Astrocyte (in vitro differentiated cells and primary cell): ENCODE measurements at regions not wholly inside any gene's neighbourhood (a gene's known extent, or its start where the extent isn't known, plus 50 kb on each side); places are given as distances from the start of the nearest gene placed in this dataset.

Source experiments
- DNase-seq: peaks from one replicate; pipeline ENCODE4 v3.0.0-alpha.2; 2010; ENCODE audit warnings: low read depth
- FAIRE-seq: peaks from 2 replicates; lab custom pipeline; 2011; peaks lifted over from hg19 to GRCh38; lab: Jason Lieb, UNC
- H2AFZ ChIP-seq: 2 replicates; pipeline ENCODE4 v1.6.0; 2012; ENCODE audit warnings: low read depth, low read length, inconsistent platforms
- H3K27ac ChIP-seq: 2 replicates; pipeline ENCODE4 v1.5.1; 2011; ENCODE audit warnings: low read depth, low read length, inconsistent platforms
- H3K27me3 ChIP-seq: 2 replicates; pipeline ENCODE4 v1.6.0; 2011; ENCODE audit warnings: low read length, inconsistent platforms; ENCODE audit not compliant: insufficient read depth
- H3K36me3 ChIP-seq: 2 replicates; pipeline ENCODE4 v1.5.1; 2011; ENCODE audit warnings: low read length, inconsistent platforms; ENCODE audit not compliant: insufficient read depth
- H3K4me1 ChIP-seq: 2 replicates; pipeline ENCODE4 v1.5.1; 2011; ENCODE audit warnings: low read length, inconsistent platforms; ENCODE audit not compliant: insufficient read depth
- H3K4me2 ChIP-seq: 2 replicates; pipeline ENCODE4 v1.6.0; 2012; ENCODE audit warnings: low read length, inconsistent platforms
- H3K4me3 ChIP-seq: 2 replicates; pipeline ENCODE4 v1.5.1; 2011; ENCODE audit warnings: low read depth, mild to moderate bottlenecking, low read length, inconsistent platforms; ENCODE audit not compliant: insufficient read depth
- H3K79me2 ChIP-seq: 2 replicates; pipeline ENCODE4 v1.6.0; 2012; ENCODE audit warnings: mild to moderate bottlenecking, low read length, inconsistent platforms; ENCODE audit not compliant: insufficient read depth
- H3K9ac ChIP-seq: 2 replicates; pipeline ENCODE4 v1.6.0; 2012; ENCODE audit warnings: mild to moderate bottlenecking, low read length, inconsistent platforms
- H3K9me3 ChIP-seq: 2 replicates; pipeline ENCODE4 v1.5.1; 2012; ENCODE audit warnings: low read depth, mild to moderate bottlenecking, low read length, inconsistent platforms; ENCODE audit not compliant: insufficient read depth
- H4K20me1 ChIP-seq: 2 replicates; pipeline ENCODE4 v1.6.0; 2012; ENCODE audit warnings: low read length, inconsistent platforms; ENCODE audit not compliant: insufficient read depth
- H3K27ac Mint-ChIP-seq: one replicate; pipeline ENCODE4 v1.8.0; 2021; ENCODE audit warnings: mild to moderate bottlenecking, mixed read lengths; ENCODE audit not compliant: unreplicated experiment
- H3K27me3 Mint-ChIP-seq: one replicate; pipeline ENCODE4 v1.8.0; 2021; ENCODE audit warnings: low read depth, mixed read lengths; ENCODE audit not compliant: unreplicated experiment
- H3K36me3 Mint-ChIP-seq: one replicate; pipeline ENCODE4 v1.8.0; 2021; ENCODE audit warnings: low read depth, mixed read lengths; ENCODE audit not compliant: unreplicated experiment
- H3K4me1 Mint-ChIP-seq: one replicate; pipeline ENCODE4 v1.8.0; 2021; ENCODE audit warnings: low read depth, mixed read lengths; ENCODE audit not compliant: unreplicated experiment
- H3K4me3 Mint-ChIP-seq: one replicate; pipeline ENCODE4 v1.8.0; 2021; ENCODE audit warnings: mild to moderate bottlenecking, moderate library complexity, mixed read lengths; ENCODE audit not compliant: unreplicated experiment
- H3K9me3 Mint-ChIP-seq: one replicate; pipeline ENCODE4 v1.8.0; 2021; ENCODE audit warnings: mild to moderate bottlenecking, mixed read lengths; ENCODE audit not compliant: unreplicated experiment
- EZH2 ChIP-seq: IDR thresholded peaks from 2 replicates; pipeline ENCODE4 v1.6.1; 2012; ENCODE audit warnings: mild to moderate bottlenecking, low read length, inconsistent platforms; ENCODE audit not compliant: insufficient read depth
- TF ChIP-seq, protein P1 (sequence below): IDR thresholded peaks from 2 replicates; pipeline ENCODE4 v1.5.1; 2011; ENCODE audit warnings: low read depth, mild to moderate bottlenecking, inconsistent platforms, low read length, moderate library complexity; ENCODE audit not compliant: insufficient read depth

DNA sequence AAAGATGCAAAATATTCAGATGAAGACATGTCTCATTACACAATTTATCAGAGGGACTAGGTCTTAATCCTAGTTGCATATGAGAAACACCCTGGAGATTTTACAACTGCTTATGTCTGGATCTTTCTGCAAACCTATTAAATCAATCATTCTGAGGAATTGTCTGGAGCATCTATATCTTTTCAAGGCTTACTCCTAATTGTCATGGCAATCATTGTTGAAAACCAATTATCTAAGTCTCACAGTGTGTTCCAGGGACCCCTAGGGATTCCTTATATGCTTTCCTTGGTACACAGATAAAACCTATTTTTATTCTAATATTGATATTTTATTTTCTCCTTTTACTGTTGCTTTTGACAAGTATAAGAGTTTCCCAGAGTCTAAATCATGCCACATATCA is 696.9 kb upstream of the EYS start:
- no peak for FAIRE-seq
- H3K9me3 Mint-ChIP-seq: no peaks in the 10 kb centered on the region
- no peaks in the 10 kb centered on the region for H3K4me1 Mint-ChIP-seq
- H3K36me3 Mint-ChIP-seq: no peaks in the 10 kb centered on the region
- H3K27ac Mint-ChIP-seq: no peak overlapping the region
- Histone ChIP-seq H3K27me3 (no peaks in the 10 kb centered on the region), H3K9me3 (no peaks in the 10 kb centered on the region), H2AFZ (no peak overlapping the region), H3K27ac (no peak overlapping the region), H4K20me1 (no peaks in the 10 kb centered on the region), H3K9ac (no peak overlapping the region), H3K4me1 (no peaks in the 10 kb centered on the region), H3K4me2 (no peak overlapping the region), H3K36me3 (no peaks in the 10 kb centered on the region), H3K79me2 (no peaks in the 10 kb centered on the region), H3K4me3 (no peak overlapping the region)
- H3K4me3 Mint-ChIP-seq: no peak overlapping the region
- no peak for DNase-seq
- TF ChIP-seq, protein P1, sequence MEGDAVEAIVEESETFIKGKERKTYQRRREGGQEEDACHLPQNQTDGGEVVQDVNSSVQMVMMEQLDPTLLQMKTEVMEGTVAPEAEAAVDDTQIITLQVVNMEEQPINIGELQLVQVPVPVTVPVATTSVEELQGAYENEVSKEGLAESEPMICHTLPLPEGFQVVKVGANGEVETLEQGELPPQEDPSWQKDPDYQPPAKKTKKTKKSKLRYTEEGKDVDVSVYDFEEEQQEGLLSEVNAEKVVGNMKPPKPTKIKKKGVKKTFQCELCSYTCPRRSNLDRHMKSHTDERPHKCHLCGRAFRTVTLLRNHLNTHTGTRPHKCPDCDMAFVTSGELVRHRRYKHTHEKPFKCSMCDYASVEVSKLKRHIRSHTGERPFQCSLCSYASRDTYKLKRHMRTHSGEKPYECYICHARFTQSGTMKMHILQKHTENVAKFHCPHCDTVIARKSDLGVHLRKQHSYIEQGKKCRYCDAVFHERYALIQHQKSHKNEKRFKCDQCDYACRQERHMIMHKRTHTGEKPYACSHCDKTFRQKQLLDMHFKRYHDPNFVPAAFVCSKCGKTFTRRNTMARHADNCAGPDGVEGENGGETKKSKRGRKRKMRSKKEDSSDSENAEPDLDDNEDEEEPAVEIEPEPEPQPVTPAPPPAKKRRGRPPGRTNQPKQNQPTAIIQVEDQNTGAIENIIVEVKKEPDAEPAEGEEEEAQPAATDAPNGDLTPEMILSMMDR: no peak
- no peak for TF ChIP-seq EZH2
- H3K27me3 Mint-ChIP-seq: no peaks in the 10 kb centered on the region

DNA sequence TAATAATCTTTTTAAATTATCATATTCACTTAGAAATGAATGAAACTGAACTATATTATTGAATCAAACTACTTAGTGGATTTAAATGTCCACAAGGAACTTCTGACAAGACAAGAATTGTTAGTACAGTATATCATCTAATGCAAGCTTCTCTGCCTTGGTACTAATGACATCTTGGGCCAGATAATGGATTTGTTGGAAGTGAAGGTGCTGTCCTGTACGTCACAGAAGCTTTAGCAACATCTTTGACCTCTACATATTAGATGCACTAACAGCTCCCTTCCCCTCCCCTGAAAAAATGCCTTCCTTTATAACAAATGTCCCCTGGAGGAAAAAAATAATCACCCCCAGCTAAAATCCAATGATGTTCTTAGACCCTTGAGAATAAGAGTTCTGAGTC is 695.8 kb upstream of the EYS start:
- no peaks in the 10 kb centered on the region for H3K9me3 Mint-ChIP-seq
- Histone ChIP-seq H3K4me2 (no peak overlapping the region), H3K36me3 (no peaks in the 10 kb centered on the region), H3K79me2 (no peaks in the 10 kb centered on the region), H2AFZ (no peak overlapping the region), H3K27me3 (no peaks in the 10 kb centered on the region), H3K4me3 (no peak overlapping the region), H3K27ac (no peak overlapping the region), H3K9ac (no peak overlapping the region), H3K4me1 (no peaks in the 10 kb centered on the region), H4K20me1 (no peaks in the 10 kb centered on the region), H3K9me3 (no peaks in the 10 kb centered on the region)
- no peak for TF ChIP-seq EZH2
- TF ChIP-seq, protein P1: no peak
- no peak overlapping the region for H3K4me3 Mint-ChIP-seq
- H3K36me3 Mint-ChIP-seq: no peaks in the 10 kb centered on the region
- H3K27ac Mint-ChIP-seq: no peak overlapping the region
- no peaks in the 10 kb centered on the region for H3K27me3 Mint-ChIP-seq
- no peak for DNase-seq
- H3K4me1 Mint-ChIP-seq: no peaks in the 10 kb centered on the region
- FAIRE-seq: no peak

DNA sequence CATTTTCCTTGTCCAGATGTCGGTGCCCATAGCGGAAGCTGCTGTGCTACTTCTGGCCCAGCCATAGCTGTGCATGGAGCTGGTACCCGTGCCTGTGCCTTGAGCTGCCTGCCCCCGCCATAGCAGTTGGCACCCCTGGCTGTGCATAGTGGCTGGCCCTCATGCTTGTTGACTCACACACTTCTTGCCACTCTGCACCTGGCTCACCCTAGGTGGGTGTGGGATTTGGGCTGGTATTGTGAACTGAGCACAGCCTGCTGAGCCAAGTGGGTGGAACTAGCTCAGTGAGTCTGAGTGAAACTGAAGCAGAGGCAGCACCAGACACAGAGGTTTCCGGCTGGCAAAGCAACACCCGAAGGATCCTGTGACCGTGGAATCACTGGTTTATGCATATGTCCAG is 689.5 kb upstream of the EYS start:
- FAIRE-seq (no peak), DNase-seq (no peak)
- Histone ChIP-seq H3K4me3 (no peak overlapping the region), H3K9me3 (no peaks in the 10 kb centered on the region), H3K27me3 (no peaks in the 10 kb centered on the region), H3K9ac (no peak overlapping the region), H3K79me2 (no peaks in the 10 kb centered on the region), H4K20me1 (no peaks in the 10 kb centered on the region), H2AFZ (no peak overlapping the region), H3K4me2 (no peak overlapping the region), H3K36me3 (no peaks in the 10 kb centered on the region), H3K4me1 (no peaks in the 10 kb centered on the region), H3K27ac (no peak overlapping the region)
- no peak overlapping the region for H3K4me3 Mint-ChIP-seq
- no peaks in the 10 kb centered on the region for H3K4me1 Mint-ChIP-seq
- H3K36me3 Mint-ChIP-seq: no peaks in the 10 kb centered on the region
- H3K27ac Mint-ChIP-seq: no peak overlapping the region
- TF ChIP-seq, protein P1: no peak
- no peak for TF ChIP-seq EZH2
- H3K27me3 Mint-ChIP-seq: no peaks in the 10 kb centered on the region
- H3K9me3 Mint-ChIP-seq: no peaks in the 10 kb centered on the region
